ENCODE measurements at regions not wholly inside any gene's neighbourhood (a gene's known extent, or its start where the extent isn't known, plus 50 kb on each side); places are given as distances from the start of the nearest gene placed in this dataset.

DNA sequence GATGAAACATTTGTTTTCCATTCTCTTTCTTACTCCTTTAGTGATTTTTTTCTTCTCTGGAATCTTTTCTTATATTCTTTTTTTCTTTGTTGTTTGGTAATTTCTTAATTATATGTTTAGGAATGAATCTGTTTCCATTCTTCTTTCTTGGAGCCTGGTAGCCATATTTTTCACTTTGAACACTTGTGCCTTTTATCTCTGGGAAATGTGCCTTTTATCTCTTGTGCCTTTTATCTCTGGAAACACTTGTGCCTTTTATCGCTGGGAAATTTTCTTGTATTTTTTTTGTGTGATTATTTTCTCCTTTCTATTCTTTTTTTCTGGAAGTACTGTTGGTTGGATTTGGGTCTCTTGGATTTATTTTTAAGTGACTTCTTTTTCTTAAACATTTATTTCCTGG is 118.2 kb downstream of the LEPR start:
- TF ChIP-seq, protein P1, sequence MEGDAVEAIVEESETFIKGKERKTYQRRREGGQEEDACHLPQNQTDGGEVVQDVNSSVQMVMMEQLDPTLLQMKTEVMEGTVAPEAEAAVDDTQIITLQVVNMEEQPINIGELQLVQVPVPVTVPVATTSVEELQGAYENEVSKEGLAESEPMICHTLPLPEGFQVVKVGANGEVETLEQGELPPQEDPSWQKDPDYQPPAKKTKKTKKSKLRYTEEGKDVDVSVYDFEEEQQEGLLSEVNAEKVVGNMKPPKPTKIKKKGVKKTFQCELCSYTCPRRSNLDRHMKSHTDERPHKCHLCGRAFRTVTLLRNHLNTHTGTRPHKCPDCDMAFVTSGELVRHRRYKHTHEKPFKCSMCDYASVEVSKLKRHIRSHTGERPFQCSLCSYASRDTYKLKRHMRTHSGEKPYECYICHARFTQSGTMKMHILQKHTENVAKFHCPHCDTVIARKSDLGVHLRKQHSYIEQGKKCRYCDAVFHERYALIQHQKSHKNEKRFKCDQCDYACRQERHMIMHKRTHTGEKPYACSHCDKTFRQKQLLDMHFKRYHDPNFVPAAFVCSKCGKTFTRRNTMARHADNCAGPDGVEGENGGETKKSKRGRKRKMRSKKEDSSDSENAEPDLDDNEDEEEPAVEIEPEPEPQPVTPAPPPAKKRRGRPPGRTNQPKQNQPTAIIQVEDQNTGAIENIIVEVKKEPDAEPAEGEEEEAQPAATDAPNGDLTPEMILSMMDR (conservative IDR thresholded peaks at IDR 0.05; ENCODE audit: low read depth, low read length): no peak
- TF ChIP-seq POLR2A (IDR thresholded peaks at IDR 0.05; ENCODE audit: low read depth, low read length) (no peak), RAD21 (IDR thresholded peaks at IDR 0.05; ENCODE audit: low read length) (no peak), CHD1 (IDR thresholded peaks at IDR 0.05; ENCODE audit: low read depth, low read length) (no peak), MXI1 (IDR thresholded peaks at IDR 0.05; ENCODE audit: borderline replicate concordance, low read depth, low read length) (no peak), SMC3 (IDR thresholded peaks at IDR 0.05; ENCODE audit: low read depth, low read length) (no peak), MAFK (IDR thresholded peaks at IDR 0.05; ENCODE audit: low read depth, low read length) (no peak), RFX5 (IDR thresholded peaks at IDR 0.05; ENCODE audit: low read depth, low read length) (no peak)
